IPS-NIHi7 (cell line): ENCODE measurements at regions not wholly inside any gene's neighbourhood (a gene's known extent, or its start where the extent isn't known, plus 50 kb on each side); places are given as distances from the start of the nearest gene placed in this dataset.

Experiments
- DNase-seq: peaks from one replicate; pipeline ENCODE4 v3.0.0; 2012; ENCODE audit warnings: mixed read lengths; ENCODE audit errors: extremely low spot score

GRCh38 chr4:121519236-121519838 is 138.5 kb upstream of the QRFPR start:
- no peak for DNase-seq

GRCh38 chr4:121517241-121517640 is 136.4 kb upstream of the QRFPR start:
- DNase-seq: no peak

- DNase-seq: peak; percentile 51
These were observed 133.6 kb upstream of the QRFPR start for GRCh38 chr4:121514443-121514842.

- DNase-seq: no peak
These were observed 129.6 kb upstream of the QRFPR start for GRCh38 chr4:121510341-121510874.

- no peak for DNase-seq
These were observed 104.5 kb upstream of the QRFPR start for GRCh38 chr4:121485190-121485804.

- peak; percentile 63 for DNase-seq
These were observed 103.8 kb upstream of the QRFPR start for GRCh38 chr4:121484633-121485032.

- no peak for DNase-seq
These were observed 99.0 kb upstream of the QRFPR start for GRCh38 chr4:121479808-121480207.

GRCh38 chr4:121477480-121477879 is 96.7 kb upstream of the QRFPR start:
- no peak for DNase-seq

GRCh38 chr4:121477079-121477478 is 96.3 kb upstream of the QRFPR start:
- no peak for DNase-seq

GRCh38 chr4:121472937-121473721 is 92.3 kb upstream of the QRFPR start:
- DNase-seq: no peak

GRCh38 chr4:121464854-121465253 is 84.0 kb upstream of the QRFPR start:
- no peak for DNase-seq

- DNase-seq: peak; percentile 65
These were observed 81.9 kb upstream of the QRFPR start for GRCh38 chr4:121462660-121463261.

- no peak for DNase-seq
These were observed 78.2 kb upstream of the QRFPR start for GRCh38 chr4:121459026-121459425.

- no peak for DNase-seq
These were observed 76.6 kb upstream of the QRFPR start for GRCh38 chr4:121457278-121457875.

- DNase-seq: no peak
These were observed 74.5 kb upstream of the QRFPR start for GRCh38 chr4:121455285-121455684.

GRCh38 chr4:121454251-121454979 is 73.6 kb upstream of the QRFPR start:
- DNase-seq: peak; percentile 30

- no peak for DNase-seq
These were observed 70.5 kb upstream of the QRFPR start for GRCh38 chr4:121451310-121451709.

GRCh38 chr4:121449416-121449815 is 68.6 kb upstream of the QRFPR start:
- DNase-seq: no peak

GRCh38 chr4:121448231-121448630 is 67.4 kb upstream of the QRFPR start:
- DNase-seq: no peak

- no peak for DNase-seq
These were observed 58.9 kb upstream of the QRFPR start for GRCh38 chr4:121439669-121440068.
